B cell (primary cell): ENCODE measurements at regions not wholly inside any gene's neighbourhood (a gene's known extent, or its start where the extent isn't known, plus 50 kb on each side); places are given as distances from the start of the nearest gene placed in this dataset.

ENCODE experiments used
- ATAC-seq: fragments of 200-7000 bp; cut with Tn5 transposase; one replicate; pipeline ENCODE4 v1.10.0; 2021; ENCODE audit warnings: low read depth, mild to moderate bottlenecking, moderate number of reproducible peaks, moderate library complexity
- CTCF ChIA-PET: fragments of 350-600 bp; sonication (Branson Sonifier 250); formaldehyde crosslinking; loops from one replicate; lab custom pipeline; 2021; ENCODE audit warnings: antibody characterized with exemption, inconsistent platforms; lab: Charles Lee
- POLR2A ChIA-PET: fragments of 350-600 bp; sonication (Branson Sonifier 250); formaldehyde crosslinking; loops from one replicate; lab custom pipeline; 2021; ENCODE audit warnings: antibody characterized with exemption; lab: Charles Lee
- DNase-seq: peaks from one replicate; pipeline ENCODE4 v3.0.0; 2013
- H2AFZ ChIP-seq: 2 replicates; pipeline ENCODE4 v1.6.1; 2012; ENCODE audit warnings: mild to moderate bottlenecking, low read depth, low read length; ENCODE audit not compliant: insufficient read depth, poor library complexity, severe bottlenecking
- H3K27ac ChIP-seq, 2 donors: 1 replicate in 1 of 2; 2 replicates in 1 of 2; pipeline ENCODE4 v1.5.1; 2012 to 2013; ENCODE audit warnings: low read length in 2 of 2, mild to moderate bottlenecking in 2 of 2, moderate library complexity in 1 of 2
- H3K27me3 ChIP-seq, 4 experiments: fragments of 200-600 bp in 1 of 4; sonication (generic) in 1 of 4; replicated peaks in 1 of 4; 1 replicate in 2 of 4; 2 replicates in 2 of 4; pipeline versions ENCODE4 v1.6.1 to v1.7.0; 2013 to 2016; ENCODE audit warnings: low read length in 3 of 4, mild to moderate bottlenecking in 2 of 4, mixed read lengths in 1 of 4, moderate library complexity in 1 of 4; ENCODE audit not compliant: insufficient read depth in 4 of 4, control insufficient read depth in 3 of 4; ENCODE audit errors: control extremely low read depth in 1 of 4
- H3K36me3 ChIP-seq, 2 experiments: replicated peaks in 1 of 2; 1 replicate in 1 of 2; 2 replicates in 1 of 2; pipeline versions ENCODE4 v1.6.1 to v1.7.1; 2013; ENCODE audit warnings: low read length in 1 of 2; ENCODE audit not compliant: insufficient read depth in 2 of 2, control insufficient read depth in 1 of 2; ENCODE audit errors: control extremely low read depth in 1 of 2, extremely low read depth in 1 of 2
- H3K4me1 ChIP-seq, 2 donors: fragments of 200-600 bp in 1 of 2; sonication (generic) in 1 of 2; 1 replicate in 1 of 2; 2 replicates in 1 of 2; pipeline versions ENCODE4 v1.5.1 to v1.6.1; 2013 to 2017; ENCODE audit warnings: low read length in 2 of 2; ENCODE audit not compliant: control insufficient read depth in 2 of 2, insufficient read depth in 2 of 2
- H3K4me2 ChIP-seq: replicated peaks from 2 replicates; pipeline ENCODE3; 2012; ENCODE audit warnings: mild to moderate bottlenecking, low read depth, low read length; ENCODE audit not compliant: poor library complexity, severe bottlenecking
- H3K4me3 ChIP-seq, 5 experiments: fragments of 200-600 bp in 1 of 5; sonication (generic) in 1 of 5; 1 replicate in 3 of 5; 2 replicates in 2 of 5; pipeline versions ENCODE4 v1.5.1 to v1.7.0; 2011 to 2016; ENCODE audit warnings: low read length in 4 of 5, mild to moderate bottlenecking in 4 of 5, low read depth in 2 of 5, control low read depth in 1 of 5, moderate library complexity in 1 of 5; ENCODE audit not compliant: insufficient read depth in 1 of 5; ENCODE audit errors: control extremely low read depth in 1 of 5, extremely low read depth in 1 of 5
- H3K79me2 ChIP-seq: fragments of 200-600 bp; sonication (generic); one replicate; pipeline ENCODE4 v1.6.0; 2016; ENCODE audit warnings: low read length; ENCODE audit not compliant: control insufficient read depth, insufficient read depth
- H3K9ac ChIP-seq: fragments of 200-600 bp; sonication (generic); 2 replicates; pipeline ENCODE4 v1.6.1; 2017; ENCODE audit warnings: mild to moderate bottlenecking, low read length, moderate library complexity
- H3K9me3 ChIP-seq, 3 donors: one replicate each; pipeline versions ENCODE4 v1.6.1 to v1.7.1; 2013; ENCODE audit warnings: low read length in 2 of 3; ENCODE audit not compliant: control insufficient read depth in 2 of 3, insufficient read depth in 1 of 3; ENCODE audit errors: control extremely low read depth in 1 of 3
- H4K20me1 ChIP-seq: 2 replicates; pipeline ENCODE4 v1.6.0; 2012; ENCODE audit warnings: mild to moderate bottlenecking, low read length; ENCODE audit not compliant: insufficient read depth, control insufficient read depth, poor library complexity, severe bottlenecking
- H3K27ac Mint-ChIP-seq: one replicate; pipeline ENCODE4 v1.8.0; 2021; ENCODE audit warnings: mixed read lengths
- H3K27me3 Mint-ChIP-seq: one replicate; pipeline ENCODE4 v1.8.0; 2021; ENCODE audit warnings: mixed read lengths
- H3K4me1 Mint-ChIP-seq: one replicate; pipeline ENCODE4 v1.8.0; 2021; ENCODE audit warnings: mixed read lengths
- H3K4me3 Mint-ChIP-seq: one replicate; pipeline ENCODE4 v1.8.0; 2021; ENCODE audit warnings: mixed read lengths
- H3K9me3 Mint-ChIP-seq: one replicate; pipeline ENCODE4 v1.8.0; 2022; ENCODE audit warnings: mixed read lengths; ENCODE audit not compliant: insufficient read depth
- EZH2 ChIP-seq: IDR thresholded peaks from 2 replicates; pipeline ENCODE4 v1.6.1; 2012; ENCODE audit warnings: borderline replicate concordance, low read depth, mild to moderate bottlenecking, moderate library complexity, low read length; ENCODE audit not compliant: insufficient read depth, poor library complexity, severe bottlenecking
- WGBS: methylation state at CpG from one replicate; pipeline ENCODE4 v1.1.5; 2013; ENCODE audit warnings: missing lambda C conversion rate; ENCODE audit not compliant: insufficient coverage; 5-methylcytosine and 5-hydroxymethylcytosine counted together
- intact Hi-C: fragments of 100-400 bp; cut with micrococcal nuclease; formaldehyde crosslinking; loops from one replicate; pipeline ENCODE4 v1.10.0; 2022
- TF ChIP-seq, protein P1 (sequence below): fragments of 200-600 bp; IDR thresholded peaks from one replicate; pipeline ENCODE4 v1.8.0; 2022; ENCODE audit warnings: antibody characterized with exemption, mild to moderate bottlenecking

DNA sequence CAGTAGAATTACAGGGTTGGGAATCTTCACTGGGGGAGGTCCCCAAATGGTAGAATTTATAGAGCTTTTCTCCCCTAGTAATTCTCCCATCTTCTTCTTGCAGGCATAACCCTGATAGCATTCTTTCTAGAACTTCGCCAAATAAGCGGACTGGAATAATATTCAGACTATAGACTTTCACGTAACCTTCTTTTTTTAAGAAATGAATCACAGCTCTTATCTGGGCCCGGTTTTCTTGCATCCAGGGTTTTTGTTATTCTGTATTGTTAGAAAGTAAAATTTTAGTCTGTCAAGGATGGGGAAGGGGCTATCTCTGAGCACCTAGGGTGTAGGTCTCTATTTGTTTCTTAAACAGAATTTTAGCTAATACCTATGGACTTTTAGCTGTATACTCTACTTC lies 476.8 kb upstream of the CITED2 start:
- H3K4me2 ChIP-seq = no peak overlapping the region
- peaks cover 8% of the 10 kb centered on the region for H3K4me1 Mint-ChIP-seq
- CTCF ChIA-PET = interaction anchor here (0.7 kb wide), 1 partner anchor 632 kb away, joined by 3 read pairs; no protein-coding TSS in a partner anchor
- TF ChIP-seq, protein P1, sequence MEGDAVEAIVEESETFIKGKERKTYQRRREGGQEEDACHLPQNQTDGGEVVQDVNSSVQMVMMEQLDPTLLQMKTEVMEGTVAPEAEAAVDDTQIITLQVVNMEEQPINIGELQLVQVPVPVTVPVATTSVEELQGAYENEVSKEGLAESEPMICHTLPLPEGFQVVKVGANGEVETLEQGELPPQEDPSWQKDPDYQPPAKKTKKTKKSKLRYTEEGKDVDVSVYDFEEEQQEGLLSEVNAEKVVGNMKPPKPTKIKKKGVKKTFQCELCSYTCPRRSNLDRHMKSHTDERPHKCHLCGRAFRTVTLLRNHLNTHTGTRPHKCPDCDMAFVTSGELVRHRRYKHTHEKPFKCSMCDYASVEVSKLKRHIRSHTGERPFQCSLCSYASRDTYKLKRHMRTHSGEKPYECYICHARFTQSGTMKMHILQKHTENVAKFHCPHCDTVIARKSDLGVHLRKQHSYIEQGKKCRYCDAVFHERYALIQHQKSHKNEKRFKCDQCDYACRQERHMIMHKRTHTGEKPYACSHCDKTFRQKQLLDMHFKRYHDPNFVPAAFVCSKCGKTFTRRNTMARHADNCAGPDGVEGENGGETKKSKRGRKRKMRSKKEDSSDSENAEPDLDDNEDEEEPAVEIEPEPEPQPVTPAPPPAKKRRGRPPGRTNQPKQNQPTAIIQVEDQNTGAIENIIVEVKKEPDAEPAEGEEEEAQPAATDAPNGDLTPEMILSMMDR = no peak
- no peak for TF ChIP-seq EZH2
- ATAC-seq = no peak
- H3K9ac ChIP-seq = no peak overlapping the region
- POLR2A ChIA-PET = no interaction called here
- WGBS = 50% methylated on average over 2 of the region's 4 CpGs
- intact Hi-C loops = no loop called here
- no peaks in the 10 kb centered on the region for H3K9me3 Mint-ChIP-seq
- no peak overlapping the region for H3K27ac ChIP-seq
- H3K9me3 ChIP-seq = peaks cover 0 to 4% (median 0%) of the 10 kb centered on the region in 3 donors
- no peak for DNase-seq
- no peaks in the 10 kb centered on the region for H4K20me1 ChIP-seq
- peaks cover 9 to 11% of the 10 kb centered on the region in 2 donors for H3K4me1 ChIP-seq
- H3K79me2 ChIP-seq = no peaks in the 10 kb centered on the region
- H3K27me3 Mint-ChIP-seq = no peaks in the 10 kb centered on the region
- no peak overlapping the region for H3K27ac Mint-ChIP-seq
- no peaks in the 10 kb centered on the region for H3K36me3 ChIP-seq
- H3K4me3 Mint-ChIP-seq = no peak overlapping the region
- H3K4me3 ChIP-seq = no peak overlapping the region
- H2AFZ ChIP-seq = no peak overlapping the region
- no peaks in the 10 kb centered on the region for H3K27me3 ChIP-seq

DNA sequence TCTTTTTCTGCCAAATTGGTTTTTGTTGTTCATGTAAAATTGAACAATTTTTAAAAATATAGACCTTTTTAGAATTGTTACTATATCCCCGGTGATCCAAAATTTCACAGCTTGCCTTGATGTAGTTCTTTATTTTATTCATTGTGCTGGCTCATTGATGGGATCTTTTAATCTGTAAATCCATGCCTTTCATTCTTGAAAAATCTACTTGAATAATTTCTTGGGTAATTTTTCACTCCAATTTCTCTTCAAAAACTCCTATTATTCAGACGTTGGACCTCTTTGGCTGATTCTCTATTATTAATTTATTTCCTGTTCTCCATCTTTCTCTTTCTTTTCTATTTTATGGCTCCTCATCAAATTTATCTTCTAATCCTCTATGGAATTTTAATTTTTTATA lies 476.1 kb upstream of the CITED2 start:
- no peak overlapping the region for H2AFZ ChIP-seq
- H3K27ac Mint-ChIP-seq = no peak overlapping the region
- H3K79me2 ChIP-seq = no peaks in the 10 kb centered on the region
- H3K4me2 ChIP-seq = no peak overlapping the region
- no peaks in the 10 kb centered on the region for H3K27me3 ChIP-seq
- peaks cover 11 to 13% of the 10 kb centered on the region in 2 donors for H3K4me1 ChIP-seq
- POLR2A ChIA-PET = no interaction called here
- no peaks in the 10 kb centered on the region for H3K27me3 Mint-ChIP-seq
- no peaks in the 10 kb centered on the region for H3K9me3 Mint-ChIP-seq
- no peak overlapping the region for H3K4me3 Mint-ChIP-seq
- no peak overlapping the region for H3K4me3 ChIP-seq
- peaks cover 13% of the 10 kb centered on the region for H3K4me1 Mint-ChIP-seq
- no peaks in the 10 kb centered on the region for H3K36me3 ChIP-seq
- no peaks in the 10 kb centered on the region for H4K20me1 ChIP-seq
- no peak for DNase-seq
- TF ChIP-seq, protein P1 = no peak
- TF ChIP-seq EZH2 = no peak
- no peak overlapping the region for H3K27ac ChIP-seq
- H3K9ac ChIP-seq = no peak overlapping the region
- ATAC-seq = no peak
- peaks cover 0 to 4% (median 0%) of the 10 kb centered on the region in 3 donors for H3K9me3 ChIP-seq
- intact Hi-C loops = no loop called here
- no CpG with 5 or more reads among the region's 2 CpGs for WGBS
- CTCF ChIA-PET = interaction anchor here (0.7 kb wide), 1 partner anchor 631 kb away, joined by 3 read pairs; no protein-coding TSS in a partner anchor
